Spleen (tissue), 7 donors: ENCODE measurements at regions not wholly inside any gene's neighbourhood (a gene's known extent, or its start where the extent isn't known, plus 50 kb on each side); places are given as distances from the start of the nearest gene placed in this dataset.

Experiments
- CTCF ChIP-seq, 11 experiments: fragments of 200-600 bp in 7 of 11; fragments of 450-650 bp in 4 of 11; sonication (generic) in 4 of 11; IDR thresholded peaks in 8 of 11; conservative IDR thresholded peaks in 3 of 11; 1 replicate in 7 of 11; 2 replicates in 4 of 11; pipeline versions ENCODE4 v1.4.0 to v1.8.0; 2016 to 2021; ENCODE audit warnings: antibody characterized with exemption in 11 of 11, inconsistent platforms in 4 of 11, mild to moderate bottlenecking in 1 of 11
- POLR2A ChIP-seq, 3 donors: fragments of 450-650 bp; IDR thresholded peaks; one replicate each; pipeline ENCODE4 v1.5.1; 2017; ENCODE audit warnings: antibody characterized with exemption in 3 of 3, mild to moderate bottlenecking in 1 of 3
- POLR2AphosphoS5 ChIP-seq, 3 donors: sonication (generic); formaldehyde crosslinking; IDR thresholded peaks; one replicate each; pipeline ENCODE4 v1.5.1; 2017; ENCODE audit warnings: antibody characterized with exemption in 3 of 3
- donor health status: DM: no; HTN: no; CAD: no; lungs with moderate emphysema.
- donor health status: DM: no; HTN: no; CAD: no.
- donor health status: DM: no; HTN: no; CAD: no.

- no peak for TF ChIP-seq POLR2A (IDR thresholded peaks at IDR 0.05)
- no peak for TF ChIP-seq CTCF (IDR thresholded peaks at IDR 0.05 in 8 of 11, conservative IDR thresholded peaks at IDR 0.05 in 3 of 11)
- no peak for TF ChIP-seq POLR2AphosphoS5 (IDR thresholded peaks at IDR 0.05)
Measured at GRCh38 chr4:72918362-72918761, 151.2 kb downstream of the COX18 start.
